GM19043 (cell line): ENCODE measurements at regions not wholly inside any gene's neighbourhood (a gene's known extent, or its start where the extent isn't known, plus 50 kb on each side); places are given as distances from the start of the nearest gene placed in this dataset.

Experiments
- ATAC-seq: cut with Tn5 transposase; IDR thresholded peaks from one replicate; pipeline ENCODE4 v1.9.1; 2021; ENCODE audit warnings: low read depth; ENCODE audit not compliant: unreplicated experiment

GRCh38 chr2:21469158-21469557 lies 345.4 kb downstream of the TDRD15 start:
- no peak for ATAC-seq

DNA sequence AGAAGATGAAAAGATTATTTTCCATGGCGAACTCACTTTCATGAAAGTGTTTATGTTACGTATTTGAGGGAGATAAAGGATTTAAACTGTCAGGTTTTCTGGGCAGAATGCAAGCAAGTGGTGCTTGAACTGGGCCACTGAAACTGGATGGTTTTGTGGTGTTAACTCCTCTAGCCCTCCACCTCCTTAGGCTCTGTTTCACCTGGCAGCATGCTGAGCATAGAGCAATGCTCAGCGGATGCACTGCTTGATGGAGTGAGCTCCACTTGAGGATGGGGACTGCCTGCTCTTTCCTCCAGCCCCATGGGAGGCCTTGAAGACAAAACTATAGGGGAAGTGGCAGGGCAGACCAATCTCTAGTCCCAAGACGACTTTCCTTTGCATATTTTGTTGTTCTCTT lies 345.8 kb downstream of the TDRD15 start:
- no peak for ATAC-seq

- ATAC-seq, result no peak
Observed at GRCh38 chr2:21480162-21480561, 356.4 kb downstream of the TDRD15 start.

GRCh38 chr2:21484643-21485042 lies 360.9 kb downstream of the TDRD15 start:
- no peak for ATAC-seq

- ATAC-seq, result no peak
Observed at GRCh38 chr2:21486445-21486844, 362.7 kb downstream of the TDRD15 start.

DNA sequence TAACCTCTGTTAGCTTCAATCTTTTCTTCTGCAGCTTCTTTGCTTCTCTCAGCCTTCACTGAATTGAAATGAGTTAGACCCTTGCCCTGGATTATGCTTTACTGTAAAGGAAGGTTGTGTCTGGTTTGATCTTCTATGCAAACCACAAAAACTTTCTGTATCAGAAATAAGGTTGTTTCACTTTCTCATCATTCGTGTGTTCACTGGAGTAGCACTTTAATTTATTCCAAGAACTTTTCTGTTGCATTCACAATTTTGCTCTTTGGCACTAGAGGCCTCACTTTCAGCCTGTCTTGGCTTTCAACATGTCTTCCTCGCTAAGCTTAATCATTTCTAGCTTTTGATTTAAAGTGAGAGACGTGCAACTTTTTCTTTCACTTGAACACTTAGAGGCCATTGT lies 365.3 kb downstream of the TDRD15 start:
- no peak for ATAC-seq

- ATAC-seq, result no peak
Observed at GRCh38 chr2:21498016-21498415, 374.2 kb downstream of the TDRD15 start.

DNA sequence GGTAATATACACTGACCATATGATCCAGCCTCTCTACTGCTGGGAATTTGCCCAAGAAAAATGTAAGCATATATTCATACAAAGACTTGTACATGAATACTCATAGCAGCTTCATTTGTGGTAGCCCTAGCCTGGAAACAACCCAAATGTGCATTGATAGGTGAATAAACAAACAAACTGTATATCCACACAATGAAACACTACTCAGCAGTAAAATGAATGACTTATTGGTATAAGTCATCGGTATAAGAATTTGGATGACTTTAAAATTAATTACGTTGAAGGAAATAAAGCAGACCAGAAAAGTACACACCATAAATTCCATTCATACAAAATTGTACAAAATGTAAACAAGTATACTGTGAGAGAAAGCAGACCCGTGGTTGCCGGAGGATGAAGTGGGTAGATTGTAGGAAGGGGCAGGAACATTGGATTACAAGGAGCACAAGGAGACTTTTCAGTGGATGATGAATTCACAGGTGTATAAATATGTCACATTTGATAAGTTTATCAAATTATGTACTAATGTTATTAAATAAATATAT lies 376.7 kb downstream of the TDRD15 start:
- ATAC-seq, result no peak

GRCh38 chr2:21501376-21502027 lies 377.7 kb downstream of the TDRD15 start:
- ATAC-seq, result no peak

DNA sequence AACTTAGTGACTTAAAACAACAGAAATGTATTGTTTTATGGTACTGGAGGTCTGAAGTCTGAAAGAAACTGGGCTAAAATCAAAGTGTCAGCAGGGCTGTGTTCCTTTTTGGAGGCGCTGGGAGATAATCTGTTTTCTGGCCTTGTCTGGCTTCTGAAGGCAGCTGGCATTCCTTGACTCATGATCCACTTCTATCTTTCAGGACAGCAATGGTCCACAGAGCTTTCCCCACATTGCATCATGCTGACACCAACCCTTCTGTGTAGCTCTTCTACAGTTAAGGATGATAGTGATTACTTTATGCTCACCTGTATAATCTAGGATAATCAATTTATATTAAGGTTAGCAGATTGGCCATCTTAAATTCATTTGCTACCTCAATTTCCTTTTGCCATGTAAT lies 392.1 kb downstream of the TDRD15 start:
- no peak for ATAC-seq

DNA sequence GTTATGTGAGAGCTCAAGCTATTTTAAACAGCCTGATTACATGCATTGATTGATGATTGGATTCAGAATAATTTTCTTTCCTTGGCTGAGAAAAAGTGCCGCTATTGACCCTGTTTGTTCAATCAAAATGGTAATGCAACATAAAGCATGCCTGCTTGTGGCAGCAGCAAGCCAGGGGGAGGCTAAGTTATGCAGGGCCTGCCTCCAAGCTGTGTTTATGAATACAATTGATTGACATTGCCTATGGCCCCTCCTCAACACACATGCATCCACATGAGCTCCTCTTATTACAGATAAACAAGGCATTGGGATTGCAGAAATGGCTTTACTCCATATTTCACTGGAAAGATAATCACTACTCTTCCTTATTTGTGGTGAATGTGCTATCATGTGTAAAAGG lies 395.6 kb downstream of the TDRD15 start:
- ATAC-seq, result no peak

- ATAC-seq, result no peak
Observed at GRCh38 chr2:21519821-21520220, 396.1 kb downstream of the TDRD15 start.

- ATAC-seq, result no peak
Observed at GRCh38 chr2:21535826-21536225, 412.1 kb downstream of the TDRD15 start.

DNA sequence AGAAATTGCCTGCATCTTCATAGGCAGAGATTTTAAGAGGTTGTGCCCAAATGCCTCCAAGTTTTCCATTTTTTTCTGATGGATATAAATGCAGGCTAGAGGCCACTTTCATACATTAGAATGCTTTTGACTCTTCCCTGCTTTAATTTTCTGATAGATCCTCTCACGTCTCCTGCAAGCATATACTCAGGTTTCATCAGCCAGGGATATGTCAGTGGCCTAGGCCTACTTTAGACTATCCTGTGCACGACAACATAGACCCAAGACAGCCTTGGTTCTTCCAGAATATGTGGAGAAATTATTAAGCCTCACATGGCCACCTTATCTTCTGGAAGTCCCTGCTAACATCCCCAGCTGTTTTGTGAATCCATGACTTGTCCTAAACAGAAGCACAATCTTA lies 415.9 kb downstream of the TDRD15 start:
- ATAC-seq, result no peak

DNA sequence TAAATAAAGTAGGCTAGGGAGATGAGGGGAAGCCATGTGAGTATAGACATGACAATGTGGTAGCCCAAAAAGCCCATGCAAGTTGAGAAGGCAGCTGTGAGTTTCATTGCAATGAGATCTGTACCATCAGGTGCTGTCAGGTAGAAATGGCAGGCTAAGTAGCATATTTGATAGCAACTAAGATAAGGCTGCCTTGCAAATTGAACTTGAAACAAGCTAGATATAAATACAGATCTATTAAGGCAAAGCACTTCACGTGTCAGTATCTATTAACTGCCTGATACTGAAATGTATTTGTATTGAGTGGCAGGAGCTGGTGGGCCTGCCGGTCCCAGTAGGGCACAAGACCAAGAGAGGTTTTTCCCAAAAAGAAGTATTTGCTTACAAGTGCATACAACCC lies 419.9 kb downstream of the TDRD15 start:
- ATAC-seq, result no peak

GRCh38 chr2:21544392-21544791 lies 420.6 kb downstream of the TDRD15 start:
- no peak for ATAC-seq

DNA sequence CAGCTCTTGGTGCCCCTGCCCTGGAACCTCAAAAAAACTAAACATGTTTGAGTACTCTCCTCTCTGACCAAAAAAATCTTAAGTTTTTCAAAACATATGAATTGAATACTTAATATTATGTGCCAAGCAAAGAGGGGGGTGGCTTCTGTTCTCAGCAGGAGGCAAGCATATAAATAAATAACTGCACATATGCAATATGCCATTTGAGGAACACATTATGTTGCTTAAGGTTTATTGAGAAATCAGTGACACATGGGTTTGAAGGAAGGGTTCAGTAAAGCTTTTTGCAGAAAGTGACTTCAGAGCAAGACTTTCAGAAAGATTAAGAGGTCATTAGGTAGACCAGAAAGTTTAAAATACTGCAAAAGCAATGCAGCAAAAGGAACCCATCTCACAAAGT lies 429.2 kb downstream of the TDRD15 start:
- ATAC-seq, result no peak

DNA sequence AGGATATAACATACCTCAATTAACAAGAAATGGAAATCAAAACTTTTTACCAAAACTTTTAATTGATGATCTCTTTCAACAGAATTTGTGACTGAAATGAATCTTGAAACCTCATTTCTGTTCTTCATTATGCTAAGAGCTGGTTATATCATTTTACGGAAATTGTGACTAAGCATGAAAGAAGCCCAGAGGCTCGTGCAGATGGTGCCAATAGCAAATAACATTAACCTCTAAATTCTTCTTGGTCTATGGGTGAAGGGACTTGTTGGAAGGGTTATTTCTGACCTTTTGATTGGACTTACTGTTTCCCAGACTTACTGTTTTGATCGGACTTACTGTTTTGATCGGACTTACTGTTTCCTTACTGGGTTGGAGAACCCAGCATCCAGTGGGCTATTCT lies 435.6 kb downstream of the TDRD15 start:
- no peak for ATAC-seq

DNA sequence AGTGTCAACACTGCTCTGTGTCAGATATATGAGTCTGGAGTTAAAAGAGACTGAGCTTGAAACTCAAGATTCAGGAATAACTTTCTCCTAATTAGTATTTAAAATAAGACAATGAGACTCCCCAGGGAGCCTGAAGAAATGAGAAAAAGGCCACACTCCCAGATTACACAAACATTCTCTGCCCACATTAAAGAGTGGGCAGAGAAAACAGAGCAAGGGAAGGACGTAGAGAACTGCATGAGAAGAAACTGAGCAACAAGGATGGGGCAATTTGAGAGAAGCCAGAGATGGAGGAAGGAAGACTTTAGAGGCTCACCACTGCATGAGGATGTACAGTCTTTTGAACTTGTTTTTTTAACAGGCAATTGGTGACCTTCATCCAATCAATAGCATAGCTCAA lies 438.2 kb downstream of the TDRD15 start:
- no peak for ATAC-seq

GRCh38 chr2:21567395-21567794 lies 443.6 kb downstream of the TDRD15 start:
- no peak for ATAC-seq

DNA sequence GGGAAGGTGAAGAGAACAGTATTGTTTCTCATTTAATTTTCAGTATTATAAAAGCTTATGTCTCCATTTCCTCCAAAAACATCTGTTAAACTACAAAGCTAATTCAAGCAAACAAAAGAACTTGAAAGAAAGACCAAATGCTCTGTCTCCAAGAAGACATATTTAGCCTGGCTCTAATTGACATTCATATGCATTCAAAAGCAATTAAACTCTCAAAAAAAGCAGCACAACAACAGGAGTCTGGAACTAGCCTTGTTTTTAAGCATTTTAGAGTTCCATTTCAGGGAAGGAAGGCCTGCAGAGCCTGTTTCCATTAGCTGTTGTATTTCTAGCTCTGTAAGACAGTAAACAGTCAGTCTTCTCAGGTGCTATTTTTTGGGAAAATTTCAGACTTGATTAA lies 447.9 kb downstream of the TDRD15 start:
- ATAC-seq, result no peak

DNA sequence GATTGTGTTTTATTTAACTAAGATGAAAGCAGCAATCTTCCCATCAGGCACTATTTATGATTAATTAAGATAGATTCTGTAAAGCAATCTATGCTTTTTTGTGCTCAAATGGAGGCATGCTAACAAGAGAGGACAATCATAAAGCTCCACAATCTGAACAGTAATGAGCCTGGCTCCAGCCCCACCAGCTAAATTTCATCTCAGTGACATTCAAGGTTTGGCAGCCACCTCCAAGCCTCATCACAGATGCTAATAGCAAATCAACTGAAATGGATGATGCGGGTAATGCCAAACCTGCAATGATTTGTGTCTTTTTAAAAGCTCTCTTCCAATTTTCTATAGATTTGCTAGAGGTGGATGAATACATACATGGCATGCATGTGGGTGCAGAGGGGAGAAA lies 456.6 kb downstream of the TDRD15 start:
- ATAC-seq, result no peak

DNA sequence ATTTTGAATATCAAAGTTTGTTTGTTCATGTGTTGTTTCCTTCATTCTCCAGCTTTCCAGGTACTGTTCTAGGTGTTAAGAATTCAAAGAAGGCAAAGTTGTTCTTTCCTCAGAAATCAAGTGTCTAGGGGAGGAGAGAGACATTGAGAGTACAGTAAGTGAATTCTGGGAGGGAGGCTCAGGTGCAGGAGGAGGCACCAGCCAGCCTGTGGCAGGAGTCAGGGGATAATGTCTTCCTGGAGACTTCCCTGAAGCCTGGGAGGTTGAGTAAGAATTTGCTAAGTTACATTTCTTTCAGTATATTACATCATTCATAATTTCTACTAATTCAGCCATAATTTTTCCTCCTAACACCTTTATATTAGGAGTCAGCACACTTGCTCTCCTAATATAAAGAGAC lies 462.1 kb downstream of the TDRD15 start:
- no peak for ATAC-seq
